DMS114 treated with DMSO at 0.1 percent for 48 hours (cell line): ENCODE measurements at regions not wholly inside any gene's neighbourhood (a gene's known extent, or its start where the extent isn't known, plus 50 kb on each side); places are given as distances from the start of the nearest gene placed in this dataset.
"Not testable (repeated sequence)": the region's sequence is repeated elsewhere in the genome, so short reads cannot be mapped to it uniquely, and the experiment has no call there.

Source experiments
- DNase-seq: peaks from one replicate; lab custom pipeline; 2025; ENCODE audit not compliant: unreplicated experiment; lab: John Stamatoyannopoulos, UW

GRCh38 chr1:70812442-70813109 lies 235.0 kb downstream of the PTGER3 start:
- DNase-seq = no peak

DNA sequence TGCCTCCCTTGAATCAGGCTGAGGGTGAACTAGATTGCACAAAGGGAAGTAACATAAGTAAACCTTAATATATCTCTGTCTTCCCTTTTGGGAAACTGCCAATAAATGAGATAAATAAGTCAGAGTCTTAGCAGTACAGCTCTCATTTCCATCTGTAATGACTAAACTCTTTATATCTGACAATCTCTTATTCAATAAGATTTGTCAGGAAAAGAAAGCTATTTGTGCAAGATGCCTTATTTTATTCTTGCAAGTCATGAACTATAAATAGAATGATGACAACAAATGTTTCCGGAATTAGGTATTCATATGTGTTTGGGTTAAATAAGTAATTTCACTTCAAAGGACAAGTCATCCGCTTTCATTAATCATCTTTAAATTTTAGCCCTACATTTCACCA lies 229.2 kb downstream of the PTGER3 start:
- no peak for DNase-seq

DNA sequence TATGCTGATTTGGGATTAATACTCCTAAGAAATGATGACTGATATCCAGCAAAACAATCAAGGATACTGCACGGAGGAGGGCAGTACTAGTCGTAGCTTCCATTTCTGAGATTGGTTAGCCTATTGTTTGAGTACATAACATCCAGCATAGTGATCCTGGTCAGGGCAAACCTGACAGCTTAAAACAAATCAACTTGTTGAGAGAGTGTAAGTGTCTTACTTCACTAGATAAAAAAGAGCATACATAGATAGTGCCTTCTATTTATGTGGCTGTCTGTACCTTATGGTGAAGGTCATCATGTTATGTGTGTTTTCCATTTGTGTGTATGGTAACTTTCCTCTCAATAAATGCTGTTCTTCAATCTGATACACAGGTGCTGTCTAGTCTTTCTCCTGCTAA lies 228.4 kb downstream of the PTGER3 start:
- DNase-seq = no peak

GRCh38 chr1:70819785-70820184 lies 227.8 kb downstream of the PTGER3 start:
- no peak for DNase-seq

DNA sequence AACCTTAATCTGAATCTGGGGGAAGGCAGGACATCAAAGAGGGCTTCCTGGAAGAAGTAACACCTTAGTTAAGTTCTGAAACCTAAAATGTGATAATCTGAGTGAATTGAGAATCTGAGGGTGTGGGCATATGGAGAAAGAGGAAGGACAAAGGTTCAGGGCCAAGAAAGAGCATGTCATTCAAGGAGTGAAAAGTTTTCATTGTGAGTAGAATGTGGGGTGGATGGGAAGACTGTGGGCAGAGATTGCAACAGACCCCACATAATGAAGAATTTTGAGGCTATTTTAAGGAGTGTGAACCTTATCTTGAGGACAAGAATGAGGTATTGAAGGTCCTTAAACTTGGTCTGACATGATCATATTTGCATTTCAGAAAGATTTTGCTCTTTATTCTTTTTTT lies 227.2 kb downstream of the PTGER3 start:
- no peak for DNase-seq

DNA sequence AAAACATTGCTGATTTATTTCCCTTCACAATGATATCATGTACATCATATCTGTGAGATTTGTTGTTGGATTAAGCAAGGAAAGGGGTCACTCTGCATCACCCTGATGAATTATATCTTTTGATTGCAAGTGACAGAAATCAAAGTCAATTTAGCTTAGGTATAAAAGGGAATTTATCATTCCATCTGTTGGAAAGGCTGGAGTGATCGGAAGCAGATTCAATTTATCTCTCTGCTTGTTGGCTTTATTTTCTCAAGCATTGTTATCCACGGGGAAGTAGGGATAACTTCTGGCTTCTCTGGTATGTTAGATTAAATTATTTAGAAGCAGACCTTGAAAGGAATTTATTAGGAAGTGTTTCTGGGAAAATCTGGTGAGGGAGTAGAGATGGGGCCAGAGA lies 226.6 kb downstream of the PTGER3 start:
- no peak for DNase-seq

DNA sequence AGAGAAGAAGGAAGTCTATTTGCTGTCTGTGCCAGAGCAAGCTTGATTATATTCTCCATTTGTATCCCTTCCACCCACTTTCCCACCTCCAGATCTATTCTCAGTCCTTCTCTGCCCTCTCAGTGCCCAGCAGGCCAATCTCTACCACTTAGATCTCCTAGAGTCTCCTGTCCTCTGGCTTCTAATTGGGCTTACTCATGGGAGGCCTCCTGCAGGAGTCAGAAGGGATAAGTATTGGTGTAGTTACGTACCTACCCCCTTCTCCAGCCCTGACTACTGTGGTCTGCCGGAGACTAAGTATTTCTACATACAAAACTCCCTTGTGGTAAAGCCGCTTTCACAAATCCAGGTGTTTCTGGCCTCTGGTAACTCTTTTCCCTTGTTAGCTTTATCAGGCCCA lies 221.2 kb downstream of the PTGER3 start:
- DNase-seq = no peak

DNA sequence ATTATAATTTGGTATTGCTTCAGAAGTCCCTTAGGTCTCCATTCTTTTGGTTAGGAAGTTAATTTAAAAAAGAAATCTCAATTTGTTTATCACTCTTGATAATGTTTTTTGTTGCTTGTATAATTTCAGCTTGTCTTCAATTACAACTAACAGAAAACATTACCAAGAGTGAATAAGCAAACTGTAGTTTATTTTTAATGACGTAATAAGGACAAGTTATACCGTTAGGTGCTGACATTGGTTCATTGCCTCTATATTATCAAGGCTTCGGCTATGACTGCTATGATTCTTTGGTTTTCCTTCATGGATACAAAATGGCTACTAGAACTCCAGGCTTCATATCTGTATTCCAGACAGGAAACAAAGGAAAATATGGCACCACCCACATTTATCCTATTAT lies 220.6 kb downstream of the PTGER3 start:
- DNase-seq = no peak

DNA sequence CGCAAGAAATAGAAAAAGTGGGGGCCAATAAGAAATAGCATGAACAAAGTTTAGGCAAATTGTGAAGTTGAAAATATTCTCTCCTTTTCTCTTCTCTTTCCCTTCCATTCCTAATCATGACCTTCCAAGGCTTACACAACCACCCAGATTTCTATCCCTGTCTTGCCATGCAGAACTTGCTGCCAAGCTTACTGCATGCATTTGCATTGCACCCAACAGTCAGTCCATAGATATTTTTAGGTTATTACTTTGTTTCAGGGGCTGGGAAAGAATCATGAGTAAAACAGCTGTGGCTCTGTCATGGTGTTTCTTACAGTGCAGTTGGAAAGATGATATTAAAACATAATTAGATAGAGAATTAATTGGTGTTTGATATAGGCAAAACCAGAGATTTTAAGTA lies 219.4 kb downstream of the PTGER3 start:
- no peak for DNase-seq

DNA sequence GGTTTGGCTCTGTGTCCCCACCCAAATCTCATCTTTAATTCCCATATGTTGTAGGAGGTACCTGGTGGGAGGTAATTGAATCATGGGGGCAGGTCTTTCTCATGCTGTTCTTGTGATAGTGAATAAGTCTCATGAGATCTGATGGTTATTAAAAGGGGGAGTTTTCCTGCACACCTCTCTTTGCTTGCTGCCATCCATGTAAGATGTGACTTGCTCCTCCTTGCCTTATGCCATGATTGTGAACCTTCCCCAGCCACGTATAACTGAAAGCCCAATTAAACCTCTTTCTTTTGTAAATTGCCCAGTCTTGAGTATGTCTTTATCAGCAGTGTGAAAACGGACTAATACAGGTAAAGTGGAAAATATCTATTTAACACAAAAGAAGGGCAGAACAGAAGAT lies 213.3 kb downstream of the PTGER3 start:
- not testable (repeated sequence) for DNase-seq

DNA sequence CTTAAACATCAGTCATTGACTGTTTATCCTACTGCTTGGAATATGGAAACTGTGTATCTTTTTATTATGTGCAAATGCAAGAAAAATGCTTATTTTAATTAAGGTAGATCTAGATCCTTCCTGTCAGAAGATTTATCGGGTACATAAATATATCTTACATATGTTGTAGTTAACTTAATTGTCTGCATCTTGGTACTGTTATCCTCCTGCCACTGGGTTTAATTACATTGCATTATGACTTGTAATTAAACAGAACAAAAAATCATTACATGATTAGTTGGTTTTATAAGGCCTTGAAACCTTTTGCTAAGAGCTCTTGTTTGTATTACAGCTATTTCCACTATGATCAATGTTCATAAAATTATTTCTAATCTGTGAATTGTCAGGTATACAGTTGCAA lies 211.2 kb downstream of the PTGER3 start:
- no peak for DNase-seq

DNA sequence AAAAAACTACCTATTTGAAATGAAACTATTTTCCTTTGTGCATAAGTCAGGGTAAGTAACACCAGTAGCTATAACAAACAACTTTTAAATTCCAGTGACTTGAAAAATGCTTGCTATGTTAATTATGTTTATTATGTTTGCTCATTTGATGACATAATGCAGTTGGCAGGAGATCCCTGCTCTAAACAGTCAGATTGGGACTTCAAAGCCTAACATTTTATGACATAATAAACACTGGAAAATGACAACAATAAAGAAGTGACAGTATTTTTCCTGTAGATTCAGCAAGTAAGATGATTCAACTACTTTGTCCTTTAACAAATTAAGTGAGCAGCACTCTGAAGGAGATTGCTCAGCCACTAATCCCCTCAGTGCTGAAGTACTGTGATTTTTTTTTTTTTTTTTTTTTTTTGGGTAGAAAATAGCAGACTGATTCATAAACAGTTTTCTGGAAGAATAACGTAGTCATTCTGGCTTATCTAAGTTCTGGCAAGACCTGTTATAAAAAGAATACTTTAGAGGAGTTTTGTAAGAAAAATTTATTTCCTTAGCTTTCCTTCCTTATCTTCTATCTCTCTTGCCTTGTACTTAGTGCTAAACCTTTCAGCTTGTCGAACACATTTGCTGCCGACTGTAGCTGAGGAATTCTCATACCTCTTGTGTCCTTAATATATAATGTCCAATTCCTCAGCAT lies 207.2 kb downstream of the PTGER3 start:
- no peak for DNase-seq

DNA sequence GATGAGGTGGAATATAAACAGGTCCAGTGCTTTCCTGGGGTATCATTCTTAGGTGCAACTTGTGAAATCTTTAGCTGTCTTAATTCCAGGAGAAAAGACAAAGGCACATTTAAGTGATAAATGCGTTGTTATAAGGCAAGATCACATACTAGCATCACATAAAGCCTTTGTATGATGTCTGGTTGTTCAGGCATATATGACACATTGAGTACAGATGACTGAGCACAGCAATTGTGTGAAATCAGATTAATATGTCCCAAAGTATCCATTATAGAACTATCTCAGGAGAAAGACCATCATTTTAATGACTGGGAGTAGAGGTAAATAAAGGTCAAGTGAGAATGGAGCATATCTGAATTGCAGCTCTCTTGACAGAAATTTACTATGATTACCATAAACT lies 205.1 kb downstream of the PTGER3 start:
- DNase-seq = no peak

DNA sequence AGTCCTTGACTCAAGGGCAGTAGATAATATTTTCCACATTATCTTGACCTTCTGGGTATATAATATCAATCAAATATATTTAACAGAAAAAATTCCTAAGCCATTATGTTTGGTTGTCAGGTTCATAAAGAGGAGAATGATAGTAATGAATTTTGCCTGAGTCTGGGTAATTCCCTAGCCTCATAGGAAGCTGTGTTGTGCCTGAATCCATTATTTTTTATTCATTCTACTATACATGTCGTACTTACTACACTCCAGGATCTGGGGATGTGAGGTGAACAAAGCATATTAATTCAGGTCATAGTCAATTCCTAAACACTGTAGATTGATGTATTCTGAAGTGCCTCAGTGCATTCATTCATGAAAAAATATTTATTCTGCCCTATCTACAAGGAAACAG lies 204.2 kb downstream of the PTGER3 start:
- DNase-seq = no peak

GRCh38 chr1:70847013-70847412 lies 200.6 kb downstream of the PTGER3 start:
- no peak for DNase-seq

- DNase-seq = no peak
Observed at GRCh38 chr1:70855203-70855602, 192.4 kb downstream of the PTGER3 start.

DNA sequence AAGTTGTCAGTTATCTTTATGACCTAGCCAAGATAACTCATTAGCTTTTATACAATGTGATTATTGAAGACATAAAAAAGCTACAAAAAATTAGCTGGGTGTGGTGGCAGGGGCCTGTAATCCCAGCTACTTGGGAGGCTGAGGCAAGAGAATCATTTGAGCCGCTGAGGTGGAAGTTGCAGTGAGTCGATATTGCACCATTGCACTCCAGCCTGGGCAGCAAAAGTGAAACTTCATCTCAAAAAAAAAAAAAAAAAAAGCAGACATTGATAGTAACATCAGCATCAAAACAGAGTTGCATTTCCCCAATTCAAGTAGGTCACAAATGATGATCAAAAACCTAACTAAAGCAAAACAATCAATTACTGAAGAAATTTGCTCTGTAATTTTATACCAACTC lies 191.4 kb downstream of the PTGER3 start:
- no peak for DNase-seq

GRCh38 chr1:70863239-70863638 lies 184.4 kb downstream of the PTGER3 start:
- DNase-seq = no peak

GRCh38 chr1:70864302-70864701 lies 183.3 kb downstream of the PTGER3 start:
- no peak for DNase-seq

- no peak for DNase-seq
Observed at GRCh38 chr1:70866542-70867264, 180.9 kb downstream of the PTGER3 start.

DNA sequence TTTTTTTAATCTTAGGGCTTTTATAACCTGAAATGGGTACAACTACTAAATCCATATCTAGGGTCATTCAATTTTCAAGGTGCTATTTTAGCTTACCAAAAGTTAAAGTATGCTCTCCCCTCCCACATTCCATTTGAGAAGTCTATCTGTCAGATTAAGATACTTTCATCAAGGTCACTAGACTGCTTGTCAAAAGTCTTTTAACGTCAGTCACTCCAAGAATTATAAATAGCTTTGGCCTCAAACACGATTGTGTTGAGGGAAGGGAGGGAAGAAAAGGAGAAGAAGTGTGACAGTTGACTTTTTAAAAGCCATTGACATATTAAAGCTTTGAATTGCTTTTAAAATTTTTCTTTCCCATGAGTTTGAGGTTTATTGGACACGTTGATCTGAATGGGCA lies 175.8 kb downstream of the PTGER3 start:
- DNase-seq = no peak

- DNase-seq = no peak
Observed at GRCh38 chr1:70874063-70874462, 173.6 kb downstream of the PTGER3 start.
